GM19025 (cell line): ENCODE measurements at regions not wholly inside any gene's neighbourhood (a gene's known extent, or its start where the extent isn't known, plus 50 kb on each side); places are given as distances from the start of the nearest gene placed in this dataset.
"Not testable (repeated sequence)": the region's sequence is repeated elsewhere in the genome, so short reads cannot be mapped to it uniquely, and the experiment has no call there.

Experiments used
- ATAC-seq: cut with Tn5 transposase; IDR thresholded peaks from one replicate; pipeline ENCODE4 v1.9.1; 2021; ENCODE audit warnings: mild to moderate bottlenecking, low read depth, moderate library complexity; ENCODE audit not compliant: unreplicated experiment

GRCh38 chr10:55966101-55966500 is 395.0 kb downstream of the ZWINT start:
- no peak for ATAC-seq

GRCh38 chr10:55943403-55943802 is 417.7 kb downstream of the ZWINT start:
- no peak for ATAC-seq

- no peak for ATAC-seq
Observed at GRCh38 chr10:55929291-55929690, 431.8 kb downstream of the ZWINT start.

- not testable (repeated sequence) for ATAC-seq
Observed at GRCh38 chr10:55899472-55900147, 461.4 kb downstream of the ZWINT start.

GRCh38 chr10:55897490-55897921 is 463.6 kb downstream of the ZWINT start:
- ATAC-seq: no peak

GRCh38 chr10:55892276-55892675 is 468.8 kb downstream of the ZWINT start:
- no peak for ATAC-seq

- no peak for ATAC-seq
Observed at GRCh38 chr10:55881588-55881987, 479.5 kb downstream of the ZWINT start.

GRCh38 chr10:55873485-55873884 is 487.6 kb downstream of the ZWINT start:
- ATAC-seq: no peak

GRCh38 chr10:55870186-55870585 is 490.9 kb downstream of the ZWINT start:
- ATAC-seq: no peak

- ATAC-seq: no peak
Observed at GRCh38 chr10:55867848-55868247, 493.2 kb downstream of the ZWINT start.

GRCh38 chr10:55858730-55859129 is 502.3 kb downstream of the ZWINT start:
- ATAC-seq: no peak

GRCh38 chr10:55852900-55853299 is 508.2 kb downstream of the ZWINT start:
- ATAC-seq: no peak

- ATAC-seq: no peak
Observed at GRCh38 chr10:55837273-55837672, 523.8 kb downstream of the ZWINT start.

- ATAC-seq: no peak
Observed at GRCh38 chr10:55822096-55822495, 539.0 kb downstream of the ZWINT start.

GRCh38 chr10:55820478-55820877 is 540.6 kb downstream of the ZWINT start:
- ATAC-seq: no peak

GRCh38 chr10:55820071-55820470 is 541.0 kb downstream of the ZWINT start:
- no peak for ATAC-seq

- no peak for ATAC-seq
Observed at GRCh38 chr10:55813451-55814170, 547.4 kb downstream of the ZWINT start.

GRCh38 chr10:55803055-55803454 is 558.0 kb downstream of the ZWINT start:
- no peak for ATAC-seq

GRCh38 chr10:55801353-55801661 is 559.8 kb downstream of the ZWINT start:
- no peak for ATAC-seq

- no peak for ATAC-seq
Observed at GRCh38 chr10:55800602-55801352, 560.3 kb downstream of the ZWINT start.

GRCh38 chr10:55793024-55793423 is 568.0 kb downstream of the ZWINT start:
- no peak for ATAC-seq

- ATAC-seq: not testable (repeated sequence)
Observed at GRCh38 chr10:55790276-55790675, 570.8 kb downstream of the ZWINT start.
